Caco-2 (cell line): ENCODE measurements at regions not wholly inside any gene's neighbourhood (a gene's known extent, or its start where the extent isn't known, plus 50 kb on each side); places are given as distances from the start of the nearest gene placed in this dataset.

Source experiments
- BruUV-seq: library from RNA; stranded (reverse); fragments of 400-500 nt; replicated peaks from 2 replicates; lab custom pipeline; 2021; lab: Mats Ljungman, UMichigan
- CTCF ChIA-PET: fragments of 300-600 bp; sonication (Branson Sonifier 250); formaldehyde crosslinking; loops from one replicate; lab custom pipeline; 2022; ENCODE audit warnings: antibody characterized with exemption; lab: Charles Lee
- POLR2A ChIA-PET: fragments of 300-600 bp; sonication (Branson Sonifier 250); formaldehyde crosslinking; loops from one replicate; lab custom pipeline; 2022; ENCODE audit warnings: antibody characterized with exemption; lab: Charles Lee
- DNase-seq, 2 experiments: peaks; one replicate each; pipeline versions ENCODE4 v3.0.0 to v3.0.0-alpha.2; 2020 to 2022
- H3K27me3 ChIP-seq: replicated peaks from 2 replicates; pipeline ENCODE4 v1.6.0; 2011; ENCODE audit warnings: low read length; ENCODE audit not compliant: control insufficient read depth, insufficient read depth
- H3K36me3 ChIP-seq: 2 replicates; pipeline ENCODE4 v1.5.1; 2011; ENCODE audit warnings: low read length; ENCODE audit not compliant: control insufficient read depth, insufficient read depth
- H3K4me1 ChIP-seq: fragments of 250-450 bp; sonication (Bioruptor Pico); 2 replicates; pipeline ENCODE4 v1.5.1; 2020; ENCODE audit warnings: mild to moderate bottlenecking
- H3K4me3 ChIP-seq: 2 replicates; pipeline ENCODE4 v1.5.1; 2011; ENCODE audit warnings: low read depth, mild to moderate bottlenecking, control low read depth, low read length
- H3K9me3 ChIP-seq: fragments of 250-450 bp; sonication (Bioruptor Pico); 2 replicates; pipeline ENCODE4 v1.5.1; 2020; ENCODE audit warnings: mild to moderate bottlenecking, moderate library complexity
- H3K27ac Mint-ChIP-seq: one replicate; pipeline ENCODE4 v1.8.0; 2022; ENCODE audit warnings: mixed read lengths; ENCODE audit not compliant: unreplicated experiment
- H3K27me3 Mint-ChIP-seq: one replicate; pipeline ENCODE4 v1.8.0; 2022; ENCODE audit warnings: mixed read lengths; ENCODE audit not compliant: insufficient read depth, unreplicated experiment
- H3K36me3 Mint-ChIP-seq: one replicate; pipeline ENCODE4 v1.8.0; 2022; ENCODE audit warnings: mild to moderate bottlenecking, mixed read lengths; ENCODE audit not compliant: insufficient read depth, unreplicated experiment
- H3K4me1 Mint-ChIP-seq: one replicate; pipeline ENCODE4 v1.8.0; 2022; ENCODE audit warnings: low read depth, mixed read lengths; ENCODE audit not compliant: unreplicated experiment
- H3K4me3 Mint-ChIP-seq: one replicate; pipeline ENCODE4 v1.8.0; 2022; ENCODE audit warnings: mild to moderate bottlenecking, moderate library complexity, mixed read lengths; ENCODE audit not compliant: unreplicated experiment
- H3K9me3 Mint-ChIP-seq: one replicate; pipeline ENCODE4 v1.8.0; 2022; ENCODE audit warnings: mixed read lengths; ENCODE audit not compliant: unreplicated experiment
- CTCF ChIP-seq, 2 experiments: fragments of 200-600 bp in 1 of 2; IDR thresholded peaks; 1 replicate in 1 of 2; 2 replicates in 1 of 2; pipeline versions ENCODE4 v1.5.1 to v1.8.0; 2011 to 2022; ENCODE audit warnings: antibody characterized with exemption in 1 of 2, control low read depth in 1 of 2, inconsistent platforms in 1 of 2, low read depth in 1 of 2, low read length in 1 of 2, mild to moderate bottlenecking in 1 of 2, moderate library complexity in 1 of 2; ENCODE audit not compliant: insufficient read depth in 1 of 2, severe bottlenecking in 1 of 2, unreplicated experiment in 1 of 2
- intact Hi-C: fragments of 100-400 bp; cut with micrococcal nuclease; formaldehyde crosslinking; loops from one replicate; pipeline ENCODE4 v1.10.0; 2022; ENCODE audit not compliant: unreplicated experiment

GRCh38 chr6:66429210-66429609, 722.2 kb upstream of the EYS start:
- POLR2A ChIA-PET: no interaction called here
- H3K4me1 Mint-ChIP-seq: no peaks in the 10 kb centered on the region

DNA sequence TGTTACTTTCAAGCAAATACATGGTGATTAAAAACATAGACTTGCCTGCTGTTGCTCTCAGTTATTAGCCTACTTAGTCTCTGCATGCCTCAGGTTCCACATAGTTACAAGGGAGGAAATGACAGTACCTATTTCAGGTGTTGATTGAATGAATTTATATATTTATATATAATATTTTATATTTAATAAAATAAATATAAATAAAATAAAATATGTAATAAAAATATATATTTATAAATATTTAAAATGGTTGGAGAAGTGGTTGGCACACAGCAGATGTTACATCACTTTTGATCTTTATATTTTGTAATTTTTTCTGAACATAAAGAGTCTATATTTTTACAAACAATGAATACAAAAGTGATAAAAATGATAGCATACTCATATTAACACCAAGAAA, 716.0 kb upstream of the EYS start:
- Histone ChIP-seq H3K4me3 (no peak overlapping the region), H3K4me1 (no peaks in the 10 kb centered on the region), H3K36me3 (no peaks in the 10 kb centered on the region), H3K9me3 (no peaks in the 10 kb centered on the region), H3K27me3 (no peaks in the 10 kb centered on the region)
- Mint-ChIP-seq H3K27ac (no peak overlapping the region), H3K4me3 (no peak overlapping the region), H3K27me3 (no peaks in the 10 kb centered on the region), H3K9me3 (no peaks in the 10 kb centered on the region), H3K4me1 (no peaks in the 10 kb centered on the region), H3K36me3 (no peaks in the 10 kb centered on the region)
- CTCF ChIA-PET: no interaction called here
- no peak for DNase-seq
- no peak for TF ChIP-seq CTCF (IDR thresholded peaks at IDR 0.05; ENCODE audit: insufficient read depth in 1 of 2, low read depth in 1 of 2, low read length in 1 of 2, severe bottlenecking in 1 of 2, unreplicated experiment in 1 of 2)
- POLR2A ChIA-PET: no interaction called here
- intact Hi-C loops: no loop called here
- BruUV-seq: no TSS peak

More at GRCh38 chr6:66429210-66429609, 722.2 kb upstream of the EYS start:
- Histone ChIP-seq H3K4me3 (no peak overlapping the region), H3K4me1 (no peaks in the 10 kb centered on the region), H3K9me3 (no peaks in the 10 kb centered on the region), H3K27me3 (no peaks in the 10 kb centered on the region), H3K36me3 (no peaks in the 10 kb centered on the region)
- Mint-ChIP-seq H3K36me3 (no peaks in the 10 kb centered on the region), H3K27ac (no peak overlapping the region), H3K9me3 (no peaks in the 10 kb centered on the region), H3K4me3 (no peak overlapping the region), H3K27me3 (no peaks in the 10 kb centered on the region)
- no TSS peak for BruUV-seq
- no peak for TF ChIP-seq CTCF (IDR thresholded peaks at IDR 0.05; ENCODE audit: insufficient read depth in 1 of 2, low read depth in 1 of 2, low read length in 1 of 2, severe bottlenecking in 1 of 2, unreplicated experiment in 1 of 2)
- CTCF ChIA-PET: no interaction called here
- intact Hi-C loops: no loop called here
- DNase-seq: no peak

- no peak overlapping the region for H3K27ac Mint-ChIP-seq
- DNase-seq: peak in 1 of 2 experiments; percentile 2
- intact Hi-C loops: loop anchor here (1.0 kb wide), 1 partner anchor 75 kb away; no protein-coding TSS in a partner anchor
- Histone ChIP-seq H3K4me1 (no peaks in the 10 kb centered on the region), H3K36me3 (no peaks in the 10 kb centered on the region), H3K4me3 (no peak overlapping the region), H3K27me3 (no peaks in the 10 kb centered on the region), H3K9me3 (no peaks in the 10 kb centered on the region)
- H3K27me3 Mint-ChIP-seq: no peaks in the 10 kb centered on the region
- ChIA-PET CTCF (interaction anchor here (1.5 kb wide), 1 partner anchor 75 kb away, joined by 3 read pairs; no protein-coding TSS in a partner anchor), POLR2A (no interaction called here)
- H3K4me1 Mint-ChIP-seq: no peaks in the 10 kb centered on the region
- H3K36me3 Mint-ChIP-seq: no peaks in the 10 kb centered on the region
- BruUV-seq: no TSS peak
- H3K4me3 Mint-ChIP-seq: no peak overlapping the region
- TF ChIP-seq CTCF (IDR thresholded peaks at IDR 0.05; ENCODE audit: insufficient read depth in 1 of 2, low read depth in 1 of 2, low read length in 1 of 2, severe bottlenecking in 1 of 2, unreplicated experiment in 1 of 2): peak; percentile 35 to 49
- H3K9me3 Mint-ChIP-seq: no peaks in the 10 kb centered on the region
These were observed 714.5 kb upstream of the EYS start for GRCh38 chr6:66421570-66421969.
